T-cell (primary cell): ENCODE measurements at regions not wholly inside any gene's neighbourhood (a gene's known extent, or its start where the extent isn't known, plus 50 kb on each side); places are given as distances from the start of the nearest gene placed in this dataset.

ENCODE experiments used
- ATAC-seq, 4 experiments: fragments of 200-7000 bp in 3 of 4; fragments of 150-1000 bp in 1 of 4; cut with Tn5 transposase; replicated peaks in 1 of 4; 1 replicate in 3 of 4; 2 replicates in 1 of 4; pipeline ENCODE4 v1.10.0; 2021; ENCODE audit warnings: moderate library complexity in 3 of 4, mild to moderate bottlenecking in 2 of 4, moderate number of reproducible peaks in 1 of 4
- CTCF ChIA-PET, 2 donors: fragments of 300-600 bp; sonication (Branson Sonifier 250); formaldehyde crosslinking; loops; one replicate each; lab custom pipeline; 2022; ENCODE audit warnings: antibody characterized with exemption in 2 of 2; lab: Charles Lee
- POLR2A ChIA-PET, 2 donors: fragments of 300-600 bp; sonication (Branson Sonifier 250); formaldehyde crosslinking; loops; one replicate each; lab custom pipeline; 2022; ENCODE audit warnings: antibody characterized with exemption in 2 of 2; lab: Charles Lee
- DNase-seq, 35 experiments: peaks; one replicate each; pipeline versions ENCODE4 v3.0.0 to v3.0.0-alpha.2; 2013 to 2023
- H3K27ac ChIP-seq: one replicate; pipeline ENCODE4 v1.5.1; 2013; ENCODE audit warnings: low read length
- H3K27me3 ChIP-seq, 2 experiments: replicated peaks in 1 of 2; 1 replicate in 1 of 2; 2 replicates in 1 of 2; pipeline versions ENCODE4 v1.6.1 to v1.7.0; 2013; ENCODE audit warnings: low read length in 1 of 2, mixed read lengths in 1 of 2; ENCODE audit not compliant: control insufficient read depth in 2 of 2, insufficient read depth in 2 of 2; ENCODE audit errors: extremely low read depth in 1 of 2
- H3K36me3 ChIP-seq, 2 donors: 1 replicate in 1 of 2; 2 replicates in 1 of 2; pipeline versions ENCODE4 v1.6.1 to v1.7.0; 2013; ENCODE audit warnings: low read length in 1 of 2; ENCODE audit not compliant: control insufficient read depth in 2 of 2, insufficient read depth in 1 of 2; ENCODE audit errors: extremely low read depth in 1 of 2
- H3K4me1 ChIP-seq, 2 experiments: 1 replicate in 1 of 2; 2 replicates in 1 of 2; pipeline versions ENCODE4 v1.6.1 to v1.7.0; 2013; ENCODE audit warnings: low read length in 2 of 2, mixed read lengths in 1 of 2; ENCODE audit not compliant: insufficient read depth in 2 of 2, control insufficient read depth in 1 of 2; ENCODE audit errors: extremely low read depth in 1 of 2
- H3K4me3 ChIP-seq, 2 donors: 1 replicate in 1 of 2; 2 replicates in 1 of 2; pipeline versions ENCODE4 v1.5.1 to v1.7.0; 2013; ENCODE audit warnings: mild to moderate bottlenecking in 2 of 2, low read length in 1 of 2, moderate library complexity in 1 of 2; ENCODE audit not compliant: control insufficient read depth in 1 of 2; ENCODE audit errors: extremely low read depth in 1 of 2
- H3K9me3 ChIP-seq: 2 replicates; pipeline ENCODE4 v1.7.0; 2013
- H3K27ac Mint-ChIP-seq, 2 donors: one replicate each; pipeline ENCODE4 v1.8.0; 2020 to 2021; ENCODE audit warnings: mild to moderate bottlenecking in 2 of 2, mixed read lengths in 2 of 2
- H3K27me3 Mint-ChIP-seq, 2 donors: one replicate each; pipeline ENCODE4 v1.8.0; 2021 to 2022; ENCODE audit warnings: mixed read lengths in 2 of 2
- H3K36me3 Mint-ChIP-seq: one replicate; pipeline ENCODE4 v1.8.0; 2021; ENCODE audit warnings: mixed read lengths
- H3K4me1 Mint-ChIP-seq, 3 donors: one replicate each; pipeline ENCODE4 v1.8.0; 2020 to 2022; ENCODE audit warnings: mixed read lengths in 3 of 3, mild to moderate bottlenecking in 1 of 3
- H3K4me3 Mint-ChIP-seq, 3 donors: one replicate each; pipeline ENCODE4 v1.8.0; 2020 to 2022; ENCODE audit warnings: mild to moderate bottlenecking in 3 of 3, mixed read lengths in 3 of 3, moderate library complexity in 3 of 3
- H3K9me3 Mint-ChIP-seq, 3 donors: one replicate each; pipeline ENCODE4 v1.8.0; 2020 to 2022; ENCODE audit warnings: mixed read lengths in 3 of 3
- WGBS: methylation state at CpG from one replicate; pipeline ENCODE4 v1.1.5; 2013; ENCODE audit warnings: missing lambda C conversion rate; ENCODE audit not compliant: insufficient coverage; 5-methylcytosine and 5-hydroxymethylcytosine counted together

GRCh38 chr16:60304720-60305119, 1570.6 kb upstream of the GOT2 start:
- H3K4me3 ChIP-seq = no peak overlapping the region
- Mint-ChIP-seq H3K9me3 (peaks cover 14 to 29% (median 27%) of the 10 kb centered on the region in 3 donors), H3K4me3 (no peak overlapping the region), H3K4me1 (no peaks in the 10 kb centered on the region), H3K36me3 (no peaks in the 10 kb centered on the region), H3K27ac (no peak overlapping the region), H3K27me3 (no peaks in the 10 kb centered on the region)
- DNase-seq = no peak
- no peak overlapping the region for H3K27ac ChIP-seq
- no peaks in the 10 kb centered on the region for H3K36me3 ChIP-seq
- H3K27me3 ChIP-seq = no peaks in the 10 kb centered on the region
- WGBS = 67% methylated on average over 1 of the region's 2 CpGs
- CTCF ChIA-PET = no interaction called here
- no peaks in the 10 kb centered on the region for H3K4me1 ChIP-seq
- no peak for ATAC-seq
- no peaks in the 10 kb centered on the region for H3K9me3 ChIP-seq
- POLR2A ChIA-PET = no interaction called here

- no peaks in the 10 kb centered on the region for H3K4me1 Mint-ChIP-seq
- H3K4me3 Mint-ChIP-seq = no peak overlapping the region
- no peaks in the 10 kb centered on the region for H3K27me3 ChIP-seq
- WGBS = no CpG with 5 or more reads among the region's 4 CpGs
- no peak overlapping the region for H3K27ac Mint-ChIP-seq
- POLR2A ChIA-PET = no interaction called here
- CTCF ChIA-PET = no interaction called here
- DNase-seq (no peak), ATAC-seq (no peak)
- H3K9me3 ChIP-seq = no peaks in the 10 kb centered on the region
- no peak overlapping the region for H3K4me3 ChIP-seq
- no peak overlapping the region for H3K27ac ChIP-seq
- H3K9me3 Mint-ChIP-seq = peaks cover 13 to 28% (median 25%) of the 10 kb centered on the region in 3 donors
- no peaks in the 10 kb centered on the region for H3K36me3 Mint-ChIP-seq
- H3K36me3 ChIP-seq = no peaks in the 10 kb centered on the region
- no peaks in the 10 kb centered on the region for H3K4me1 ChIP-seq
- no peaks in the 10 kb centered on the region for H3K27me3 Mint-ChIP-seq
These were observed 1570.0 kb upstream of the GOT2 start for GRCh38 chr16:60304066-60304465.

- WGBS = 71% methylated on average over 1 of the region's 2 CpGs
These were observed 1568.6 kb upstream of the GOT2 start for GRCh38 chr16:60302676-60303075.

GRCh38 chr16:60302261-60302660, 1568.1 kb upstream of the GOT2 start:
- Mint-ChIP-seq H3K36me3 (no peaks in the 10 kb centered on the region), H3K27me3 (no peaks in the 10 kb centered on the region), H3K4me1 (no peaks in the 10 kb centered on the region), H3K4me3 (no peak overlapping the region), H3K9me3 (peaks cover 14 to 34% (median 19%) of the 10 kb centered on the region in 3 donors), H3K27ac (no peak overlapping the region)
- DNase-seq (no peak), ATAC-seq (no peak)
- Histone ChIP-seq H3K9me3 (no peaks in the 10 kb centered on the region), H3K36me3 (no peaks in the 10 kb centered on the region), H3K27ac (no peak overlapping the region), H3K4me1 (no peaks in the 10 kb centered on the region), H3K4me3 (no peak overlapping the region), H3K27me3 (no peaks in the 10 kb centered on the region)
- ChIA-PET CTCF (no interaction called here), POLR2A (no interaction called here)
- no CpG with 5 or more reads among the region's 2 CpGs for WGBS

More at GRCh38 chr16:60302676-60303075, 1568.6 kb upstream of the GOT2 start:
- no peaks in the 10 kb centered on the region for H3K27me3 Mint-ChIP-seq
- H3K4me1 ChIP-seq = no peaks in the 10 kb centered on the region
- POLR2A ChIA-PET = no interaction called here
- H3K27ac ChIP-seq = no peak overlapping the region
- ATAC-seq (no peak), DNase-seq (no peak)
- H3K27me3 ChIP-seq = no peaks in the 10 kb centered on the region
- CTCF ChIA-PET = no interaction called here
- no peak overlapping the region for H3K27ac Mint-ChIP-seq
- H3K36me3 Mint-ChIP-seq = no peaks in the 10 kb centered on the region
- no peaks in the 10 kb centered on the region for H3K36me3 ChIP-seq
- H3K4me1 Mint-ChIP-seq = no peaks in the 10 kb centered on the region
- H3K4me3 Mint-ChIP-seq = no peak overlapping the region
- H3K4me3 ChIP-seq = no peak overlapping the region
- no peaks in the 10 kb centered on the region for H3K9me3 ChIP-seq
- H3K9me3 Mint-ChIP-seq = peaks cover 11 to 30% (median 19%) of the 10 kb centered on the region in 3 donors

- DNase-seq (no peak), ATAC-seq (no peak)
- Mint-ChIP-seq H3K4me3 (no peak overlapping the region), H3K36me3 (no peaks in the 10 kb centered on the region), H3K27me3 (no peaks in the 10 kb centered on the region), H3K9me3 (peaks cover 12 to 29% (median 22%) of the 10 kb centered on the region in 3 donors), H3K4me1 (no peaks in the 10 kb centered on the region), H3K27ac (no peak overlapping the region)
- Histone ChIP-seq H3K27ac (no peak overlapping the region), H3K36me3 (no peaks in the 10 kb centered on the region), H3K4me1 (no peaks in the 10 kb centered on the region), H3K27me3 (no peaks in the 10 kb centered on the region), H3K9me3 (no peaks in the 10 kb centered on the region), H3K4me3 (no peak overlapping the region)
- 71% methylated on average over 1 of the region's 3 CpGs for WGBS
- ChIA-PET POLR2A (no interaction called here), CTCF (no interaction called here)
These were observed 1565.2 kb upstream of the GOT2 start for GRCh38 chr16:60299241-60299776.

- no peak overlapping the region for H3K27ac ChIP-seq
- Mint-ChIP-seq H3K36me3 (no peaks in the 10 kb centered on the region), H3K4me3 (no peak overlapping the region), H3K27ac (no peak overlapping the region), H3K27me3 (no peaks in the 10 kb centered on the region), H3K9me3 (peaks cover 8 to 16% (median 10%) of the 10 kb centered on the region in 3 donors), H3K4me1 (no peaks in the 10 kb centered on the region)
- WGBS = no CpG with 5 or more reads among the region's 3 CpGs
- ATAC-seq = no peak
- H3K27me3 ChIP-seq = no peaks in the 10 kb centered on the region
- no peak overlapping the region for H3K4me3 ChIP-seq
- no peak for DNase-seq
- ChIA-PET POLR2A (no interaction called here), CTCF (no interaction called here)
- H3K4me1 ChIP-seq = no peaks in the 10 kb centered on the region
- no peaks in the 10 kb centered on the region for H3K36me3 ChIP-seq
- no peaks in the 10 kb centered on the region for H3K9me3 ChIP-seq
These were observed 1561.3 kb upstream of the GOT2 start for GRCh38 chr16:60295451-60295850.

- Histone ChIP-seq H3K4me1 (no peaks in the 10 kb centered on the region), H3K4me3 (no peak overlapping the region), H3K27me3 (no peaks in the 10 kb centered on the region), H3K36me3 (no peaks in the 10 kb centered on the region), H3K9me3 (peaks cover 4% of the 10 kb centered on the region), H3K27ac (no peak overlapping the region)
- CTCF ChIA-PET = no interaction called here
- Mint-ChIP-seq H3K4me3 (no peak overlapping the region), H3K36me3 (no peaks in the 10 kb centered on the region), H3K4me1 (no peaks in the 10 kb centered on the region), H3K9me3 (peaks cover 0 to 24% (median 20%) of the 10 kb centered on the region in 3 donors), H3K27me3 (no peaks in the 10 kb centered on the region), H3K27ac (no peak overlapping the region)
- ATAC-seq = no peak
- POLR2A ChIA-PET = no interaction called here
- no peak for DNase-seq
- no CpG with 5 or more reads among the region's 1 CpG for WGBS
These were observed 1551.7 kb upstream of the GOT2 start for GRCh38 chr16:60285794-60286193.
